ENCODE measurements at regions not wholly inside any gene's neighbourhood (a gene's known extent, or its start where the extent isn't known, plus 50 kb on each side); places are given as distances from the start of the nearest gene placed in this dataset.

GRCh38 chr18:43866696-43867095, 589.4 kb upstream of the SYT4 start:
- DNase-seq (ENCODE audit: low spot score in 2 of 2) (no peak), FAIRE-seq (no peak)

DNA sequence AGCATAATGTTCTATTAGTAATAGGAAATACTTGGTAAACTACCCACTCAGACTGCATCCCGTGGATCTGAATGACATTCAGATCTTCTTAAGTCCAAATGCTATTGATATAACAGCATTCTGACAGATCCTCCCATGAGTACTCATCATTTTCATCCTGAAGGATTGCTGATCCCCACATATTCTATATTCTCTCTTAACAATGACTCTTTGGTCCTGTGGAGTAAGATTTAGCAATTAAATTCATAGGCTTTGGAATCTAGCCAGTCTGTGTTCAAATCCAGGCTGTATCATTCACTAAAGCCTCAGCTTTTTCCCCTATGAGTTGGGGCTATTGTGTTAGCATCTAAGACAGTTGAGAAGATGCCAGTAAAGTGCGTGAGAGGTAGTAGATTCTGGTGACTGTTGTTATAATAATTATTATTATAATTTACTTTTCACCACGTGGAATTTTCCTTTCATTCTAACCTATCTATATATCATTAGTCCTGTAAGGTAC, 591.3 kb upstream of the SYT4 start:
- FAIRE-seq (no peak), DNase-seq (ENCODE audit: low spot score in 2 of 2) (no peak)

DNA sequence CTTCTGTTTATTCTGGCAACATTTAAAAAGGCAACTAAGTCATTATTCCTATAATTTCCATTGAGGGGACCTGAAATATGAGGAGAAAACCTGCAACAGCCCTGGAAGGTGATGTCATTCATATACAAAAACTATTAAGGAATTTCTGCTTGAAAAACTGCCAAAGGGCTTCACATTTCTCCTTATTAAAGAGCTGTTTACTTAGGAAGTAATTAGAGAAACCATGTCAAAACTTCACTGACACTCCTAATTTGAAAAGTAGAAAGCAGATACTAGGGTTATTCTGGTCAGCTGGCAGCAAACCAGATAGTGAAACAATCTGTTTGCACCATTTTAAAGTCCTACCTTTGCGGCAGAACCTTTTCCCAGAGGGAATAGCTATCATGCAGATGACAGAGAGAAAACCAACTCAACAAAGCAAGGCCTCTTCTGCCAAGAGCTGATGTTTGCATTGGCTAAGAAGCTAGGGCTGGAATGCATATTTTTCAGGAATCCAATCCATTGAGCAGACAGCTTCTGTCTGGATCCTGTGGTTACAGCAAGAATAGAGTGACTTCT, 592.2 kb upstream of the SYT4 start:
- FAIRE-seq (no peak), DNase-seq (ENCODE audit: low spot score in 2 of 2) (no peak)

GRCh38 chr18:43870626-43871025, 593.3 kb upstream of the SYT4 start:
- DNase-seq (ENCODE audit: low spot score in 2 of 2) (no peak), FAIRE-seq (no peak)

DNA sequence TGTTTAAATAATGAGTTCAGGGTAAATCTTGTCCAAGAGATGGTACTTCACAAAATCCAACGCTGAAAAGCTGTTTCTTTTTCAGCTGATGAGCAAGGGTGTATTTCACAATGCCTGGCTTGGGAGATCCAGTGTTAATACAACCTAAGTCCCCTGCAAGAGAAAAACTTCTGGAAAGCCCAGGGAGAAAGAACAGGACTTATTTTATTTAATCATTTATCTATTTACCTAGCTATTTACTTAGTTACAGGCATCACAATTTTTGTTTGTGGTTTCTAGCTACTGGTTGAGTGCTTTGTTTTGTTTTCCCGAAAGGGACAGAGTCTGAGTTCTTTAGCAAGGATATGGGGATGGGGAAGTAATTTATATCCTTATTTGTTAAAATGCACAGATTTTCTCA, 598.2 kb upstream of the SYT4 start:
- DNase-seq (ENCODE audit: low spot score in 2 of 2) (no peak), FAIRE-seq (no peak)

DNA sequence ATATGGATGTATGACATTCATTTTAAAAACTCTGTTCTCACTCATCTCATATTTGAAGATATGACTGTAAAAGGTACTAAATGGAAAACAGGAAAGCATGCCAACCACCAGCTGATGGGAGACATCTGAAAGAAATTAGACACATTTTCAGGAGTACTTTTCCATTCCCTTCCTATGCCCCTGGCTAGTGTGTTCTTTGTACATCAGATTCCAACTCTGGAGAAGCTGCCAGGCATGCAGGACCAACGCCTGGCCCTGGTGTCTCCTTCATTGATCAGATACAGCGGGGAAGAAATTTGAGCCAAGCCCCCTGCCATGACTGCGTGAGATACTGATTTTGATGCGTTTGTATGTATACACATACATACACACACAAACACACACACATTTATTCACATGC, 599.0 kb upstream of the SYT4 start:
- DNase-seq (ENCODE audit: low spot score in 2 of 2) = no peak
- no peak for FAIRE-seq

DNA sequence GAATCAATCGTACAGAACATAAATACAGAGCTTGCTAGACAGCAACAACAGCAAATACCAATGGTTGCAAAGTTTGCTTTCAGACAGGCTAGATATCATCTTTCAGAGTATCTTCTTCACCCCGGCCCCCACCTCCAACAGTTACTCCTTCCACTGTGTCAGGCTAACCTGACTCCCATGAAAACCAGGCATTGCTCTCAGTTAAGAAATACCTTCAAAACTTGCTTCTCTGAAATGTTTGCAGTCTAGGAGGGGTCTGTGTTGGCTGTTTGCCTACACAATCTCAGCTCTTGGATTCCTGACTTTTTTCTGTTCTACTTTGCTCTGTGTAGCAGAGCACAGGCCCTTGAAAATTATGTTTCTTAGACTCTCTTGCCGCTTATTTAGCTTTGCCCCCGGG, 599.5 kb upstream of the SYT4 start:
- DNase-seq (ENCODE audit: low spot score in 2 of 2) (no peak), FAIRE-seq (no peak)

- no peak for DNase-seq (ENCODE audit: low spot score in 2 of 2)
- FAIRE-seq = no peak
Measured at GRCh38 chr18:43877616-43878321, 600.5 kb upstream of the SYT4 start.

- no peak for FAIRE-seq
- DNase-seq (ENCODE audit: low spot score in 2 of 2) = no peak
Measured at GRCh38 chr18:43879415-43879814, 602.1 kb upstream of the SYT4 start.

GRCh38 chr18:43882358-43883055, 605.2 kb upstream of the SYT4 start:
- DNase-seq (ENCODE audit: low spot score in 2 of 2) (no peak), FAIRE-seq (no peak)

DNA sequence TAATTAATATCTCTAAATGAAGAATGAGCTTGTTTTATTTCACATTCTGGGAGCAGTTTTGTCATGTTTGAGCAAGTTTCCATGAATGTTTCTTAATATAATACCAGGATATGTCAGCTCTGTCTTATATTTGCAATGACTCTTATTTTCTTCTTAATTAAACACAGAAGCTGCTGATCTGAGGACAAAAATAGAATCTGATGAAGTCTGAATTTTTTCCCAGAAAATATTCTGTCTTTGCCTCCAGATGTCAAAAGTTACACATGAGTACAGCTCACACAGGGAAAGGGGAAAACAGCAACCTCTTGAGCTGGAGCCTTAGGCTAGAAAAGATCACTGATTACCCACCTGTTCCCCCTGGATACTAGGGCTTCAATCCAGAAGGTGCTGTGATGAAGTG, 606.6 kb upstream of the SYT4 start:
- FAIRE-seq (no peak), DNase-seq (ENCODE audit: low spot score in 2 of 2) (no peak)

DNA sequence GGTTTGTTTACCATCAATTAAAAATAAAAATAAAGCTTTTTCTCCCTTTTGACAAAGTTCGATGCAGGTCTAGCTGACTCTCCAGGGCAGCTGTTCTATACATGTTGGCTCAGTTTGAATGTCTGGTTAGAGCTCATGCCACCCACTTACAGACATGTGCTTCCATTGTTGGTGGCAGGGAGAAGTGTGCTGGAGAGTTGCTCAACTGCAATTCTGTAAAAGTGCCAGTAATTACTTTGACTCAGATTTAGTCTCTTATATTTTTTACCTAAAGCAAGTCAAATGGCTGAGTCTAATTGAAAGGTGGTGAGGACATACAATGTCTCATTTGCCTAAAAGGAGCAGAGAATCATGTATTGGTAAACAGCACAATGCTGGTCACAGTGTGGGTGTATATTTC, 609.1 kb upstream of the SYT4 start:
- DNase-seq (ENCODE audit: low spot score in 2 of 2) (no peak), FAIRE-seq (no peak)

DNA sequence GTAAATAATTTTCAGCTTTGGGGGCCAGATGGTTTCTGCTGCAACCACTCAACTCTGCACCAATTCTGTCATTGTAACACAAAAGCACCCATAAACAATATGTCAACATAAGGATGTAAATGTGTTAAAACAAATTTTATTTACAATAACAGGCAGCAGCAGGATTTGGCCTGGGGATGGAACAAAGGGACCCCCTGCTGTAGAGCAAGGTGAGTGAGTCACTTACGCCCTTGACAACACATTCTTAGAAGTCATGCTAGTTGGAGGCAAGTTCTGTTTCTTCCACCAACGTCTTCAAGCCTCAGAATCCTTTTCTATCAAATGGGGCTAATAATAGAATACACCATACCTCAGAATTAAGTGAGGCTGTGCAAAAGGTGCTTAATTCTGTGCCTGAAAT, 610.2 kb upstream of the SYT4 start:
- DNase-seq (ENCODE audit: low spot score in 2 of 2) = no peak
- FAIRE-seq = no peak

GRCh38 chr18:43888598-43888997, 611.3 kb upstream of the SYT4 start:
- DNase-seq (ENCODE audit: low spot score in 2 of 2) (no peak), FAIRE-seq (no peak)

DNA sequence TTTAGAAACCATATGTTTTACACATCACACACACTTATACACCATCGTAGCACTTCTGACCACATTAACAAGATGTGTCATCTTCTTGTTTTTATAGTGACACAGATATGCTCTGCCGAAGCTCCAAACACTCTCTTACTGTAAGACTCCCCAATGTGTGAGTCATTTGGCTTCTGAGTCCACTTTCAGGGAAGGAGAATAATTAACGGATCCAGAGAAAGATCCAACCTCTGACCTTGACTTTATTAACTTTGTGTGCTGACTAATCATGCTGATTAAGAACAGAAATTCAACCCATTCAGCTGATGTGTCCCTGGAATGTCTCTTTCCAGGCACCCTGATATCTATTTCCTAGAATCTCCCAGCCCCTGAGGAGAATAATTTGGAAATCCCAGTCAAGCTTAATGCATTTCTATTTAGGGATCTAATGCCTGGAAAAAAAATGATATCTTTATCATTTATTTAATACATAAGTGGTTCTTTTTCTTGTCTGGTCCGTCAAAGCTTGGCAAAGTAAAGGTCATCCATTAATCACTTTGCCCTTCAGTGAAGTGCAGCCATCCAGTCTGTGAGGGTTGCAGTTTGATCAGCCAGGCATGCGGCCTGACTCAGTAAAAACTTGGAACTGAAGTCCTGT, 615.8 kb upstream of the SYT4 start:
- no peak for DNase-seq (ENCODE audit: low spot score in 2 of 2)
- no peak for FAIRE-seq

DNA sequence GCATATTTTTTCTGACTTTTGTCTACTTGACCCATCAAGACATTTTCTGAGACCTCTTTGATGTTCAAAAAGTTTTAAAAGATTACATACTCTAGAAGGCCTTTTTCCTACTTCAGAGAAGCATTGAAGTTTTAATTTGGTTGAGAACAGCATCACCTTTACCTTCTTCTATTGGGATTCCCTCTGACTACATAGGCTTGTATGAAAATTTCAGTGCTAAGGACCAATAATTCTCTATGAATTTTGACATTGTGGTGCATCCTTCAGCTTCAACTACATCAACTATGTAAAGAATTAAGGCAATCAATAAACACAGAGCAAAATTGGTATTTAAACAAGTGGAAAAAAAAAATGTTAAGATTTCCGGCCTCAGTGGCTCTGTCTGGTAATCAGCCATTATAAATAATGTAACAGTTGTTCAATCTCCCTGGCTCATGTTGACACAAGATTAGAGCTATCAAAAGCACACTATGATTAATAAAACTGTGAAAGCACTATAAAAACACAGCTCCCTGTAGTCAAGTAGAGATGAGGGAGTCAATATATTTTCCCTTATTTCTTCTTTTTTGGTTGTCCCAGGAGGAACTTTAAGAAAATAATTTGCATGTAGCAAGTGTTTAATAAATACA, 627.0 kb upstream of the SYT4 start:
- no peak for DNase-seq (ENCODE audit: low spot score in 2 of 2)
- FAIRE-seq = no peak

DNA sequence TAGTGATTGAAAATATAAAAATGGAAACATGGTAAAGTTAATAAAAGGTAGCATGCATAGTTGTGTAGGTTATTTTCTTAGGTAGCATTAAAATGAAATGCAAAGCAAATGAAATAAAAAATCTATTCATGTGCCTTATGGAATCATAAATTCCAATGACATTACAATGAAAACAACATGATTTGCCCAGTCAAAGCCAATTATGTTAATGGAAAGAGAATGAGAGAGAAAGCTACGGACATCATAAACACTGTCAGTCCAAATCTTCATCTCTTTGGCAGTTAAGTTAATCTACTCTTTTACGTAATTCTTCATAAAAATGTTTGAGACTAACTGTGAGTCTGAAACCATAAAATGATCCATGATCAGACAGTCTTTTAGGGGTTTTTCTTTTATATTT, 636.7 kb upstream of the SYT4 start:
- no peak for FAIRE-seq
- no peak for DNase-seq (ENCODE audit: low spot score in 2 of 2)

DNA sequence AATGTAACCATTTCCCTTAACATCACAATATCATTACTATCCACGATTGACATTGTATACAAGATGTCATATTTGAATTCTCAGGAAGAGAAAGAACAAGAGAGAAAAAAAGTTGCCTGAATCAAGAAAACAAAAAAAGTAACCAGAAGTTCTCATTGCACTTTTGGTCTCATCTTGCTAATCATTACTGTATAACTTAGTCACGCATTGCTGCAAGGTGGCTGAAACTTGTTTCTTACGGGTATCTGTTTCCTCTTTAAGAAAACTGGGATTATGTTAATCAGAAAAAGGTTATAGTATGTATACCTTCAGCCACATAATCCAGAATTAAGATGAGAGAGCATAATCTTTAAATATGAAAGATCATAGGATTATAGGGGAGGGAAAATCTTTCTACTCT, 639.7 kb upstream of the SYT4 start:
- no peak for FAIRE-seq

DNA sequence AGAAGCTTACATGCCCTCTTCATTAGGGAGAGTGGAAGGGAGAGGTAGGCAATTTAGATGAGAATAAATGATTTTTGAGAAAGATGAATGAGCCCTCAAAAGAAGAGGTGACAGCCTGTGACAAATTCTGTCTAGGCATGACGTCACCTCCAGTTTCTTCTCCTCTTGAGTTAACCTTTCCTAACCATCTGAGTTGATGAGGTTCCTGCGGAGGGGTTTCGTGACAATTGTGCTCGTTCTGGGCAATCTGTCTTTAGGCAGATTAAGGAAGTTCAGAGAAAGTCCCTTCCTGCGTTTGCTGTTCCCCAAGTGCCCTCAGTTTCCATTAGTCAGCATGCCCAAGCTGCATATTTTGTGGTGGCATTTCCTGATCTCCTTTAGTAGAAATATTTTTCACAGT, 640.2 kb upstream of the SYT4 start:
- FAIRE-seq (no peak), DNase-seq (ENCODE audit: low spot score in 2 of 2) (no peak)

More for the DNA sequence above, 639.7 kb upstream of the SYT4 start:
- DNase-seq (ENCODE audit: low spot score in 2 of 2) = no peak

DNA sequence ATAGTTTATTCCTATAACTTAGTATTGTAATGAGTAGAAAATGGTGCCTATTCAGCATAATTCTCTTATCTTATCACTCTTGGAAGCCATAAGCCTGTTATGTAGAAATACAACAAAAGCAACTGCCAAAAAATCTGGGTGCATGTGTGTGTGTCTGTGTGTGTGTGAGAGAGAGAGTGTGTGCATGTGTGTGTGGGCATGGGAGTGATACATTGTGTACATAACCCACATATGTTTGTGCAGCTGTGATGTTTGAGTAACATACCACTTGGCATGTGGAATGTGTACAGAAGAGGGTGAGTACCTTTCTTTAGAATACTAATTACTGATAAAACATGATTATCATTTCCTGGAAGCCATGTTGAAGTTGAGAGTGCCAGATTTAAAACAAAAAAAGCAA, 642.3 kb upstream of the SYT4 start:
- DNase-seq (ENCODE audit: low spot score in 2 of 2) = no peak

DNA sequence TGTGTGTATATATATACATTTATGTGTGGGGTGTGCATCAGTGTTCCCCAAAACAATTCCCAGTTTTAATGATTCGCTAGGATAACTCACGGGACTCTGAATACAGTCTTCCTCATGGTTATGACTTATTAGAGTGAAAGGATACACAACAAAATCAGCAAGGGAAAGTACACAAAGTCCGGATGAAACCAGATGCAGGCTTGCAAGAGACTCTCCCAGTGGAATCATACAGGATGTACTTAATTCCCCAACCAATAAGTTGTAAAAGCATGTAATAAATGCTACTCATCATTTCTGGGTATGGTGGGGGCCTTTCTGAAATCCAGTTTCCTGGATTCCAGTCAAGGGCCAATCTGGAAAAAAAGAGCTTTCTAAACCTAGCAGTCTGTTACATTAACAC, 654.1 kb upstream of the SYT4 start:
- no peak for FAIRE-seq
- DNase-seq (ENCODE audit: low spot score in 2 of 2) = no peak

More for the DNA sequence above, 642.3 kb upstream of the SYT4 start:
- no peak for FAIRE-seq
